HEK293 (cell line): ENCODE measurements at regions not wholly inside any gene's neighbourhood (a gene's known extent, or its start where the extent isn't known, plus 50 kb on each side); places are given as distances from the start of the nearest gene placed in this dataset.
A peak's percentile ranks its signal among the peaks of the same experiment; 100 is the strongest.

Experiments
- CTCF ChIA-PET: fragments of 350-600 bp; formaldehyde crosslinking; extraction: SDS; loops from one replicate; lab custom pipeline; 2021; ENCODE audit warnings: antibody characterized with exemption; lab: Yijun Ruan, JAX
- POLR2A ChIA-PET: fragments of 300-600 bp; formaldehyde crosslinking; extraction: SDS; loops from one replicate; lab custom pipeline; 2020; ENCODE audit warnings: antibody characterized with exemption, inconsistent platforms; lab: Yijun Ruan, JAX
- H3K27ac ChIP-seq: fragments of 200-500 bp; sonication (Bioruptor generic); 2 replicates; pipeline ENCODE4 v1.5.1; 2014; ENCODE audit warnings: low read depth, low read length, control low read depth, inconsistent platforms; ENCODE audit errors: extremely low read depth
- H3K36me3 ChIP-seq, 2 experiments: fragments of 200-500 bp in 1 of 2; sonication (Bioruptor generic) in 1 of 2; 1 replicate in 1 of 2; 2 replicates in 1 of 2; pipeline ENCODE4 v1.5.1; 2014 to 2017; ENCODE audit warnings: inconsistent platforms in 2 of 2, low read length in 2 of 2; ENCODE audit not compliant: control insufficient read depth in 2 of 2, insufficient read depth in 1 of 2
- H3K4me1 ChIP-seq: fragments of 200-500 bp; sonication (Bioruptor generic); 2 replicates; pipeline ENCODE4 v1.5.1; 2014; ENCODE audit warnings: mild to moderate bottlenecking, low read length, inconsistent platforms; ENCODE audit not compliant: control insufficient read depth, insufficient read depth
- H3K4me3 ChIP-seq: 2 replicates; pipeline ENCODE4 v1.5.1; 2011; ENCODE audit warnings: low read depth, mild to moderate bottlenecking, control low read depth, low read length, moderate library complexity
- H3K9me3 ChIP-seq: fragments of 200-500 bp; sonication (Bioruptor generic); 2 replicates; pipeline ENCODE4 v1.5.1; 2014; ENCODE audit warnings: low read depth, low read length, inconsistent platforms; ENCODE audit not compliant: control insufficient read depth, insufficient read depth
- PRDM6 ChIP-seq: fragments of 450-650 bp; formaldehyde crosslinking; IDR thresholded peaks from 2 replicates; pipeline ENCODE4 v1.5.1; 2017; ENCODE audit warnings: missing biosample characterization, missing genetic modification characterization
- RBAK ChIP-seq: fragments of 450-650 bp; formaldehyde crosslinking; IDR thresholded peaks from 2 replicates; pipeline ENCODE4 v1.5.1; 2016; ENCODE audit warnings: missing biosample characterization, missing genetic modification characterization
- REPIN1 ChIP-seq: fragments of 450-650 bp; formaldehyde crosslinking; IDR thresholded peaks from 2 replicates; pipeline ENCODE4 v1.5.1; 2017; ENCODE audit warnings: missing biosample characterization, missing genetic modification characterization, low read depth
- SP2 ChIP-seq: fragments of 450-650 bp; formaldehyde crosslinking; IDR thresholded peaks from 2 replicates; pipeline ENCODE4 v1.5.1; 2016; ENCODE audit warnings: missing biosample characterization, missing genetic modification characterization
- SP7 ChIP-seq: fragments of 450-650 bp; formaldehyde crosslinking; IDR thresholded peaks from 2 replicates; pipeline ENCODE4 v1.5.1; 2016; ENCODE audit warnings: missing biosample characterization, missing genetic modification characterization
- ZBTB17 ChIP-seq: fragments of 450-650 bp; formaldehyde crosslinking; IDR thresholded peaks from 2 replicates; pipeline ENCODE4 v1.5.1; 2016; ENCODE audit warnings: missing biosample characterization, missing genetic modification characterization
- ZNF133 ChIP-seq: fragments of 450-650 bp; formaldehyde crosslinking; IDR thresholded peaks from 2 replicates; pipeline ENCODE4 v1.5.1; 2016; ENCODE audit warnings: missing biosample characterization, missing genetic modification characterization
- ZNF16 ChIP-seq: fragments of 450-650 bp; formaldehyde crosslinking; IDR thresholded peaks from 2 replicates; pipeline ENCODE4 v1.5.1; 2016; ENCODE audit warnings: low read depth, missing biosample characterization, missing genetic modification characterization
- ZNF175 ChIP-seq: fragments of 450-650 bp; formaldehyde crosslinking; IDR thresholded peaks from 2 replicates; pipeline ENCODE4 v1.5.1; 2016; ENCODE audit warnings: missing biosample characterization, missing genetic modification characterization
- ZNF266 ChIP-seq: fragments of 450-650 bp; formaldehyde crosslinking; IDR thresholded peaks from 2 replicates; pipeline ENCODE4 v1.5.1; 2016; ENCODE audit warnings: missing biosample characterization, missing genetic modification characterization, low read depth
- ZNF335 ChIP-seq: fragments of 450-650 bp; formaldehyde crosslinking; conservative IDR thresholded peaks from 2 replicates; pipeline ENCODE4 v1.5.1; 2016; ENCODE audit warnings: missing biosample characterization, missing genetic modification characterization
- ZNF362 ChIP-seq: fragments of 450-650 bp; formaldehyde crosslinking; IDR thresholded peaks from 2 replicates; pipeline ENCODE4 v1.5.1; 2016; ENCODE audit warnings: missing biosample characterization, missing genetic modification characterization
- ZNF433 ChIP-seq: fragments of 450-650 bp; formaldehyde crosslinking; IDR thresholded peaks from 2 replicates; pipeline ENCODE4 v1.5.1; 2016; ENCODE audit warnings: missing biosample characterization, missing genetic modification characterization, low read depth
- ZSCAN18 ChIP-seq: fragments of 450-650 bp; formaldehyde crosslinking; IDR thresholded peaks from 2 replicates; pipeline ENCODE4 v1.5.1; 2016; ENCODE audit warnings: missing biosample characterization, missing genetic modification characterization
- TF ChIP-seq, protein P1 (sequence below): fragments of 450-650 bp; formaldehyde crosslinking; IDR thresholded peaks from 2 replicates; pipeline ENCODE4 v1.5.1; 2016; ENCODE audit warnings: missing biosample characterization, missing genetic modification characterization
- TF ChIP-seq, protein P2 (sequence below): fragments of 450-650 bp; formaldehyde crosslinking; IDR thresholded peaks from 2 replicates; pipeline ENCODE4 v1.5.1; 2016; ENCODE audit warnings: missing biosample characterization, missing genetic modification characterization

- no peak overlapping the region for H3K27ac ChIP-seq
Observed at GRCh38 chr20:52003415-52003814, 188.2 kb downstream of the ZFP64 start.

GRCh38 chr20:52001999-52002666, 189.4 kb downstream of the ZFP64 start:
- Histone ChIP-seq H3K4me3 (no peak overlapping the region), H3K9me3 (no peaks in the 10 kb centered on the region), H3K36me3 (no peaks in the 10 kb centered on the region), H3K27ac (no peak overlapping the region), H3K4me1 (peaks cover 18% of the 10 kb centered on the region)
- CTCF ChIA-PET = interaction anchor here (0.5 to 0.6 kb wide), 2 partner anchors 1010 to 1075 kb away, joined by 3 to 4 read pairs; no protein-coding TSS in a partner anchor
- peak; percentile 51; the same call in 1 of the 2 replicates for TF ChIP-seq ZBTB17 (tag by site-specific recombination)
- TF ChIP-seq REPIN1 (tag by site-specific recombination) = peak; percentile 95; the same call in 1 of the 2 replicates
- TF ChIP-seq, protein P1, sequence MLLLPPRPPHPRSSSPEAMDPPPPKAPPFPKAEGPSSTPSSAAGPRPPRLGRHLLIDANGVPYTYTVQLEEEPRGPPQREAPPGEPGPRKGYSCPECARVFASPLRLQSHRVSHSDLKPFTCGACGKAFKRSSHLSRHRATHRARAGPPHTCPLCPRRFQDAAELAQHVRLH (tag by site-specific recombination) = no peak
- no peak for TF ChIP-seq SP2 (tag by site-specific recombination)
- TF ChIP-seq ZNF133 (tag by site-specific recombination) = no peak
- no peak for TF ChIP-seq ZNF175 (tag by site-specific recombination)
- TF ChIP-seq ZNF266 (tag by site-specific recombination) = no peak
- TF ChIP-seq, protein P2, sequence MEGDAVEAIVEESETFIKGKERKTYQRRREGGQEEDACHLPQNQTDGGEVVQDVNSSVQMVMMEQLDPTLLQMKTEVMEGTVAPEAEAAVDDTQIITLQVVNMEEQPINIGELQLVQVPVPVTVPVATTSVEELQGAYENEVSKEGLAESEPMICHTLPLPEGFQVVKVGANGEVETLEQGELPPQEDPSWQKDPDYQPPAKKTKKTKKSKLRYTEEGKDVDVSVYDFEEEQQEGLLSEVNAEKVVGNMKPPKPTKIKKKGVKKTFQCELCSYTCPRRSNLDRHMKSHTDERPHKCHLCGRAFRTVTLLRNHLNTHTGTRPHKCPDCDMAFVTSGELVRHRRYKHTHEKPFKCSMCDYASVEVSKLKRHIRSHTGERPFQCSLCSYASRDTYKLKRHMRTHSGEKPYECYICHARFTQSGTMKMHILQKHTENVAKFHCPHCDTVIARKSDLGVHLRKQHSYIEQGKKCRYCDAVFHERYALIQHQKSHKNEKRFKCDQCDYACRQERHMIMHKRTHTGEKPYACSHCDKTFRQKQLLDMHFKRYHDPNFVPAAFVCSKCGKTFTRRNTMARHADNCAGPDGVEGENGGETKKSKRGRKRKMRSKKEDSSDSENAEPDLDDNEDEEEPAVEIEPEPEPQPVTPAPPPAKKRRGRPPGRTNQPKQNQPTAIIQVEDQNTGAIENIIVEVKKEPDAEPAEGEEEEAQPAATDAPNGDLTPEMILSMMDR (tag by site-specific recombination) = 0 out of 2 replicates have a peak, but pooled peaks have one; percentile 25
- POLR2A ChIA-PET = no interaction called here

More at GRCh38 chr20:52003415-52003814, 188.2 kb downstream of the ZFP64 start:
- no peaks in the 10 kb centered on the region for H3K36me3 ChIP-seq
- no peaks in the 10 kb centered on the region for H3K9me3 ChIP-seq
- TF ChIP-seq ZNF335 (tag by site-specific recombination) (no peak), RBAK (tag by site-specific recombination) (no peak), ZNF362 (tag by site-specific recombination) (0 out of 2 replicates have a peak, but pooled peaks have one; percentile 14), ZNF16 (no peak), ZNF433 (no peak), SP7 (peak; percentile 73), ZNF133 (tag by site-specific recombination) (no peak), PRDM6 (tag by site-specific recombination) (peak; percentile 82), ZSCAN18 (tag by site-specific recombination) (no peak)
- CTCF ChIA-PET = no interaction called here
- H3K4me1 ChIP-seq = peaks cover 18% of the 10 kb centered on the region
- POLR2A ChIA-PET = no interaction called here
- no peak overlapping the region for H3K4me3 ChIP-seq
